WTC11 (cell line): ENCODE measurements at regions not wholly inside any gene's neighbourhood (a gene's known extent, or its start where the extent isn't known, plus 50 kb on each side); places are given as distances from the start of the nearest gene placed in this dataset.

Source experiments
- ATAC-seq: fragments of 200-7000 bp; cut with Tn5 transposase; 2 replicates; pipeline ENCODE4 v1.10.0; 2021; ENCODE audit warnings: mild to moderate bottlenecking, moderate library complexity
- CTCF ChIA-PET: fragments of 300-600 bp; sonication (Branson Sonifier 250); formaldehyde crosslinking; loops from one replicate; lab custom pipeline; 2021; ENCODE audit warnings: antibody characterized with exemption; lab: Charles Lee
- POLR2A ChIA-PET: fragments of 350-600 bp; sonication (Branson Sonifier 250); formaldehyde crosslinking; loops from one replicate; lab custom pipeline; 2021; ENCODE audit warnings: antibody characterized with exemption; lab: Charles Lee
- DNase-seq: peaks from one replicate; pipeline ENCODE4 v3.0.0; 2021; ENCODE audit warnings: low spot score
- H3K27ac Mint-ChIP-seq: 2 replicates; pipeline ENCODE4 v1.8.0; 2021; ENCODE audit warnings: mixed read lengths
- H3K27me3 Mint-ChIP-seq: 2 replicates; pipeline ENCODE4 v1.8.0; 2021; ENCODE audit warnings: low read depth, mild to moderate bottlenecking, moderate library complexity, mixed read lengths
- H3K36me3 Mint-ChIP-seq: 2 replicates; pipeline ENCODE4 v1.8.0; 2021; ENCODE audit warnings: mixed read lengths
- H3K4me1 Mint-ChIP-seq: 2 replicates; pipeline ENCODE4 v1.8.0; 2022; ENCODE audit warnings: mixed read lengths
- H3K4me3 Mint-ChIP-seq: 2 replicates; pipeline ENCODE4 v1.8.0; 2021; ENCODE audit warnings: mild to moderate bottlenecking, moderate library complexity, mixed read lengths
- H3K9me3 Mint-ChIP-seq: 2 replicates; pipeline ENCODE4 v1.8.0; 2021; ENCODE audit warnings: mixed read lengths
- CREM ChIP-seq: sonication (generic); formaldehyde crosslinking; IDR thresholded peaks from 2 replicates; pipeline ENCODE4 v1.8.1; 2022; ENCODE audit warnings: mild to moderate bottlenecking, missing genetic modification reagents, moderate library complexity
- EMX1 ChIP-seq: fragments of 250-450 bp; sonication (Bioruptor Pico); IDR thresholded peaks from 2 replicates; pipeline ENCODE4 v1.8.0; 2021; ENCODE audit warnings: mild to moderate bottlenecking
- IRF2 ChIP-seq: sonication (generic); formaldehyde crosslinking; IDR thresholded peaks from 2 replicates; pipeline ENCODE4 v1.8.0; 2022; ENCODE audit warnings: low read depth, missing genetic modification reagents, borderline replicate concordance
- JAZF1 ChIP-seq: fragments of 250-450 bp; sonication (Bioruptor Pico); IDR thresholded peaks from 2 replicates; pipeline ENCODE4 v1.9.0; 2021; ENCODE audit warnings: moderate library complexity, mild to moderate bottlenecking, inconsistent platforms
- MXD4 ChIP-seq: fragments of 250-450 bp; sonication (Bioruptor Pico); IDR thresholded peaks from 2 replicates; pipeline ENCODE4 v1.8.0; 2021; ENCODE audit warnings: mild to moderate bottlenecking, moderate library complexity, borderline replicate concordance
- NR1H2 ChIP-seq: sonication (generic); formaldehyde crosslinking; IDR thresholded peaks from 2 replicates; pipeline ENCODE4 v1.9.0; 2021; ENCODE audit warnings: mild to moderate bottlenecking, moderate library complexity, missing genetic modification reagents
- NR2C2 ChIP-seq: sonication (generic); formaldehyde crosslinking; IDR thresholded peaks from 2 replicates; pipeline ENCODE4 v1.8.0; 2022; ENCODE audit warnings: mild to moderate bottlenecking, missing genetic modification reagents
- TCF7 ChIP-seq: sonication (generic); formaldehyde crosslinking; IDR thresholded peaks from 2 replicates; pipeline ENCODE4 v1.8.0; 2022; ENCODE audit warnings: mild to moderate bottlenecking, low read depth, missing genetic modification reagents, moderate library complexity
- TEAD1 ChIP-seq: sonication (generic); formaldehyde crosslinking; IDR thresholded peaks from 2 replicates; pipeline ENCODE4 v1.8.0; 2022; ENCODE audit warnings: mild to moderate bottlenecking, missing genetic modification reagents
- ZBTB21 ChIP-seq: sonication (generic); formaldehyde crosslinking; IDR thresholded peaks from 2 replicates; pipeline ENCODE4 v1.8.1; 2023; ENCODE audit warnings: mild to moderate bottlenecking, missing genetic modification reagents, borderline replicate concordance
- ZNF121 ChIP-seq: sonication (generic); formaldehyde crosslinking; IDR thresholded peaks from 2 replicates; pipeline ENCODE4 v1.8.0; 2023; ENCODE audit warnings: missing genetic modification reagents
- ZNF281 ChIP-seq: sonication (generic); formaldehyde crosslinking; IDR thresholded peaks from 2 replicates; pipeline ENCODE4 v1.8.0; 2023; ENCODE audit warnings: mild to moderate bottlenecking, missing genetic modification reagents
- TF ChIP-seq, protein P1 (sequence below): sonication (generic); formaldehyde crosslinking; IDR thresholded peaks from 2 replicates; pipeline ENCODE4 v1.8.0; 2023; ENCODE audit warnings: missing genetic modification reagents
- TF ChIP-seq, protein P2 (sequence below): fragments of 200-600 bp; IDR thresholded peaks from 2 replicates; pipeline ENCODE4 v1.8.0; 2022; ENCODE audit warnings: antibody characterized with exemption
- TF ChIP-seq, protein P3 (sequence below): fragments of 250-450 bp; sonication (Bioruptor Pico); IDR thresholded peaks from 2 replicates; pipeline ENCODE4 v1.8.0; 2021; ENCODE audit warnings: mild to moderate bottlenecking
- TF ChIP-seq, protein P4 (sequence below): sonication (generic); formaldehyde crosslinking; IDR thresholded peaks from 2 replicates; pipeline ENCODE4 v1.8.1; 2023; ENCODE audit warnings: mild to moderate bottlenecking, missing genetic modification reagents

DNA sequence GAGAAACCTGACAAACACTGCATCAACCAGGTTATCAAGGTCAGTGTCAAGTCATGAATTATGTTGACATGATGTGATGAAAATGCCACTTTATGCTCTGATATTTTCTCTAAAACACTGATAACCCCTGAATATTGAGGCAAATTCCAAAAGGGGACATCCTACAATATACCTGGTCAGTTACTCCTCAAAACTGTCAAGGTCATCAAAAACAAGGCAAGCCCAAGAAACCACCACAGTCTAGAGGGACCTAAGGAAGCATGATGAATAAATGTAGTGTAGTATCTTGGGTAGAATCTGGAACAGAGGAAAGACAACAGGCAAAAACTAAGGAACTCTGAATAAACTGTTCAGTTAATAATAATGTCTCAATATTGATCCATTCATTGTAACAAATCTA lies 275.3 kb upstream of the THRB start (continued):
- TF ChIP-seq, protein P1, sequence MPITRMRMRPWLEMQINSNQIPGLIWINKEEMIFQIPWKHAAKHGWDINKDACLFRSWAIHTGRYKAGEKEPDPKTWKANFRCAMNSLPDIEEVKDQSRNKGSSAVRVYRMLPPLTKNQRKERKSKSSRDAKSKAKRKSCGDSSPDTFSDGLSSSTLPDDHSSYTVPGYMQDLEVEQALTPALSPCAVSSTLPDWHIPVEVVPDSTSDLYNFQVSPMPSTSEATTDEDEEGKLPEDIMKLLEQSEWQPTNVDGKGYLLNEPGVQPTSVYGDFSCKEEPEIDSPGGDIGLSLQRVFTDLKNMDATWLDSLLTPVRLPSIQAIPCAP: no peak
- TF ChIP-seq NR2C2 (CRISPR knock-in tag): no peak
- TF ChIP-seq JAZF1 (CRISPR knock-in tag): no peak
- TF ChIP-seq NR1H2 (CRISPR knock-in tag): no peak
- TF ChIP-seq, protein P2, sequence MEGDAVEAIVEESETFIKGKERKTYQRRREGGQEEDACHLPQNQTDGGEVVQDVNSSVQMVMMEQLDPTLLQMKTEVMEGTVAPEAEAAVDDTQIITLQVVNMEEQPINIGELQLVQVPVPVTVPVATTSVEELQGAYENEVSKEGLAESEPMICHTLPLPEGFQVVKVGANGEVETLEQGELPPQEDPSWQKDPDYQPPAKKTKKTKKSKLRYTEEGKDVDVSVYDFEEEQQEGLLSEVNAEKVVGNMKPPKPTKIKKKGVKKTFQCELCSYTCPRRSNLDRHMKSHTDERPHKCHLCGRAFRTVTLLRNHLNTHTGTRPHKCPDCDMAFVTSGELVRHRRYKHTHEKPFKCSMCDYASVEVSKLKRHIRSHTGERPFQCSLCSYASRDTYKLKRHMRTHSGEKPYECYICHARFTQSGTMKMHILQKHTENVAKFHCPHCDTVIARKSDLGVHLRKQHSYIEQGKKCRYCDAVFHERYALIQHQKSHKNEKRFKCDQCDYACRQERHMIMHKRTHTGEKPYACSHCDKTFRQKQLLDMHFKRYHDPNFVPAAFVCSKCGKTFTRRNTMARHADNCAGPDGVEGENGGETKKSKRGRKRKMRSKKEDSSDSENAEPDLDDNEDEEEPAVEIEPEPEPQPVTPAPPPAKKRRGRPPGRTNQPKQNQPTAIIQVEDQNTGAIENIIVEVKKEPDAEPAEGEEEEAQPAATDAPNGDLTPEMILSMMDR: no peak
- no peak for TF ChIP-seq TCF7
- no peak for TF ChIP-seq EMX1 (CRISPR knock-in tag)

GRCh38 chr3:24773798-24774197 lies 279.1 kb upstream of the THRB start:
- peaks cover 3% of the 10 kb centered on the region; the same call in 1 of the 2 replicates for H3K9me3 Mint-ChIP-seq
- peak; percentile 77 for DNase-seq
- ATAC-seq: peak; percentile 100
- POLR2A ChIA-PET: interaction anchor here (0.6 kb wide), 1 partner anchor 735 kb away, joined by 3 read pairs; no protein-coding TSS in a partner anchor
- no peaks in the 10 kb centered on the region for H3K27me3 Mint-ChIP-seq
- CTCF ChIA-PET: interaction anchor here (0.6 to 1.4 kb wide), 14 partner anchors 13 to 820 kb away, joined by 3 to 14 read pairs (median 4); no protein-coding TSS in a partner anchor
- no peak overlapping the region for H3K27ac Mint-ChIP-seq
- TF ChIP-seq, protein P3, sequence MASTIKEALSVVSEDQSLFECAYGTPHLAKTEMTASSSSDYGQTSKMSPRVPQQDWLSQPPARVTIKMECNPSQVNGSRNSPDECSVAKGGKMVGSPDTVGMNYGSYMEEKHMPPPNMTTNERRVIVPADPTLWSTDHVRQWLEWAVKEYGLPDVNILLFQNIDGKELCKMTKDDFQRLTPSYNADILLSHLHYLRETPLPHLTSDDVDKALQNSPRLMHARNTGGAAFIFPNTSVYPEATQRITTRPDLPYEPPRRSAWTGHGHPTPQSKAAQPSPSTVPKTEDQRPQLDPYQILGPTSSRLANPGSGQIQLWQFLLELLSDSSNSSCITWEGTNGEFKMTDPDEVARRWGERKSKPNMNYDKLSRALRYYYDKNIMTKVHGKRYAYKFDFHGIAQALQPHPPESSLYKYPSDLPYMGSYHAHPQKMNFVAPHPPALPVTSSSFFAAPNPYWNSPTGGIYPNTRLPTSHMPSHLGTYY: no peak
- TF ChIP-seq, protein P2: peak; percentile 59
- H3K4me1 Mint-ChIP-seq: no peaks in the 10 kb centered on the region
- H3K4me3 Mint-ChIP-seq: no peak overlapping the region
- H3K36me3 Mint-ChIP-seq: no peaks in the 10 kb centered on the region

- no peak overlapping the region for H3K27ac Mint-ChIP-seq
- ChIA-PET CTCF (no interaction called here), POLR2A (no interaction called here)
- H3K4me3 Mint-ChIP-seq: no peak overlapping the region
- H3K9me3 Mint-ChIP-seq: peaks cover 49% of the 10 kb centered on the region
- H3K27me3 Mint-ChIP-seq: no peaks in the 10 kb centered on the region; the same call in 1 of the 2 replicates
- no peak for ATAC-seq
- TF ChIP-seq ZBTB21 (CRISPR knock-in tag): no peak
- DNase-seq: no peak
- H3K4me1 Mint-ChIP-seq: no peaks in the 10 kb centered on the region
- H3K36me3 Mint-ChIP-seq: peaks cover 19% of the 10 kb centered on the region
These were observed 286.3 kb upstream of the THRB start for GRCh38 chr3:24780991-24781390.

DNA sequence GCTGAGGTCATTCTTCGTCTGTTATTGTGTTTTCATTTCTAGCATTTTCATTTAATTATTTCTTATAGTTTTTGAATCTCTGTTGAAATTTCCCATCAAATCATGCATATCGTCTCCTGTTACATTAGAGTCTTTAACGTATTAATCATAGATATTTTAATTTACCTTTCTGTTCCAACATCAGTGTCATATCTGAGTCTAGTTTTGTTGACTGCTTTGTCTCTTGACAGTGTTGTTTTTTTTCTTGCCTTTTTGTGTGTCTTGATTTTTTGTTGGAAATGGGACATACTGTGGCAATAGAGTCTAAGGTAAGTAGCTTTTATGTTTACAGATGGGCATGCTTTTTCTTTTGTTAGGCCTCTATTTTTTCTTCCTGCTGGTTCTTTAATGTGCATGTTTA lies 286.8 kb upstream of the THRB start:
- ATAC-seq (no peak), DNase-seq (no peak)
- H3K4me1 Mint-ChIP-seq: no peaks in the 10 kb centered on the region
- H3K9me3 Mint-ChIP-seq: peaks cover 49% of the 10 kb centered on the region
- CTCF ChIA-PET: no interaction called here
- POLR2A ChIA-PET: no interaction called here
- H3K27ac Mint-ChIP-seq: no peak overlapping the region
- no peak overlapping the region for H3K4me3 Mint-ChIP-seq
- H3K27me3 Mint-ChIP-seq: no peaks in the 10 kb centered on the region; the same call in 1 of the 2 replicates
- peaks cover 19% of the 10 kb centered on the region for H3K36me3 Mint-ChIP-seq
- no peak for TF ChIP-seq ZNF281 (CRISPR knock-in tag)
- no peak for TF ChIP-seq MXD4 (CRISPR knock-in tag)
- no peak for TF ChIP-seq NR2C2 (CRISPR knock-in tag)
- TF ChIP-seq, protein P4, sequence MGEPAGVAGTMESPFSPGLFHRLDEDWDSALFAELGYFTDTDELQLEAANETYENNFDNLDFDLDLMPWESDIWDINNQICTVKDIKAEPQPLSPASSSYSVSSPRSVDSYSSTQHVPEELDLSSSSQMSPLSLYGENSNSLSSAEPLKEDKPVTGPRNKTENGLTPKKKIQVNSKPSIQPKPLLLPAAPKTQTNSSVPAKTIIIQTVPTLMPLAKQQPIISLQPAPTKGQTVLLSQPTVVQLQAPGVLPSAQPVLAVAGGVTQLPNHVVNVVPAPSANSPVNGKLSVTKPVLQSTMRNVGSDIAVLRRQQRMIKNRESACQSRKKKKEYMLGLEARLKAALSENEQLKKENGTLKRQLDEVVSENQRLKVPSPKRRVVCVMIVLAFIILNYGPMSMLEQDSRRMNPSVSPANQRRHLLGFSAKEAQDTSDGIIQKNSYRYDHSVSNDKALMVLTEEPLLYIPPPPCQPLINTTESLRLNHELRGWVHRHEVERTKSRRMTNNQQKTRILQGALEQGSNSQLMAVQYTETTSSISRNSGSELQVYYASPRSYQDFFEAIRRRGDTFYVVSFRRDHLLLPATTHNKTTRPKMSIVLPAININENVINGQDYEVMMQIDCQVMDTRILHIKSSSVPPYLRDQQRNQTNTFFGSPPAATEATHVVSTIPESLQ (CRISPR knock-in tag): no peak
- TF ChIP-seq CREM: no peak
- no peak for TF ChIP-seq ZNF121 (CRISPR knock-in tag)
- no peak for TF ChIP-seq TEAD1
- no peak for TF ChIP-seq TCF7
- TF ChIP-seq NR1H2 (CRISPR knock-in tag): no peak
- no peak for TF ChIP-seq IRF2 (CRISPR knock-in tag)
- TF ChIP-seq, protein P2: no peak
